NCI-H187 (cell line): ENCODE measurements at regions not wholly inside any gene's neighbourhood (a gene's known extent, or its start where the extent isn't known, plus 50 kb on each side); places are given as distances from the start of the nearest gene placed in this dataset.

Experiments
- DNase-seq, 2 experiments: peaks; one replicate each; lab custom pipeline; 2025; lab: John Stamatoyannopoulos, UW

- DNase-seq: no peak
These were observed 130.8 kb upstream of the RIPOR2 start for GRCh38 chr6:25066593-25066992.

GRCh38 chr6:25068866-25069265, 133.1 kb upstream of the RIPOR2 start:
- DNase-seq: no peak

- peak; percentile 45 to 67 for DNase-seq
These were observed 135.0 kb upstream of the RIPOR2 start for GRCh38 chr6:25070547-25071366.

GRCh38 chr6:25078141-25078540, 142.4 kb upstream of the RIPOR2 start:
- no peak for DNase-seq

- DNase-seq: no peak
These were observed 148.2 kb upstream of the RIPOR2 start for GRCh38 chr6:25083784-25084507.

- no peak for DNase-seq
These were observed 148.7 kb upstream of the RIPOR2 start for GRCh38 chr6:25084508-25084833.

- no peak for DNase-seq
These were observed 150.0 kb upstream of the RIPOR2 start for GRCh38 chr6:25085756-25086155.

GRCh38 chr6:25086500-25087091, 150.8 kb upstream of the RIPOR2 start:
- no peak for DNase-seq

GRCh38 chr6:25088513-25088912, 152.8 kb upstream of the RIPOR2 start:
- no peak for DNase-seq

- DNase-seq: no peak
These were observed 153.7 kb upstream of the RIPOR2 start for GRCh38 chr6:25089442-25089841.

GRCh38 chr6:25094726-25095125, 159.0 kb upstream of the RIPOR2 start:
- no peak for DNase-seq

- DNase-seq: no peak
These were observed 164.5 kb upstream of the RIPOR2 start for GRCh38 chr6:25100288-25100687.

GRCh38 chr6:25103603-25104002, 167.8 kb upstream of the RIPOR2 start:
- no peak for DNase-seq

GRCh38 chr6:25105070-25105925, 169.5 kb upstream of the RIPOR2 start:
- DNase-seq: no peak

- no peak for DNase-seq
These were observed 171.5 kb upstream of the RIPOR2 start for GRCh38 chr6:25107218-25107617.

GRCh38 chr6:25111782-25112181, 167.4 kb upstream of the CARMIL1 start:
- no peak for DNase-seq

- DNase-seq: no peak
These were observed 166.8 kb upstream of the CARMIL1 start for GRCh38 chr6:25112322-25112773.

- no peak for DNase-seq
These were observed 165.7 kb upstream of the CARMIL1 start for GRCh38 chr6:25113436-25113835.

GRCh38 chr6:25118038-25118437, 161.1 kb upstream of the CARMIL1 start:
- no peak for DNase-seq

- no peak for DNase-seq
These were observed 158.0 kb upstream of the CARMIL1 start for GRCh38 chr6:25121186-25121585.

GRCh38 chr6:25122001-25122400, 157.2 kb upstream of the CARMIL1 start:
- no peak for DNase-seq

- DNase-seq: no peak
These were observed 156.4 kb upstream of the CARMIL1 start for GRCh38 chr6:25122622-25123237.
